Transverse colon (tissue), 4 donors: ENCODE measurements at regions not wholly inside any gene's neighbourhood (a gene's known extent, or its start where the extent isn't known, plus 50 kb on each side); places are given as distances from the start of the nearest gene placed in this dataset.

Experiments used
- CTCF ChIP-seq, 5 experiments: fragments of 200-600 bp in 3 of 5; fragments of 450-650 bp in 2 of 5; sonication (generic) in 3 of 5; IDR thresholded peaks; 1 replicate in 2 of 5; 2 replicates in 3 of 5; pipeline ENCODE4 v1.5.1; 2016 to 2017; ENCODE audit warnings: antibody characterized with exemption in 5 of 5, inconsistent platforms in 3 of 5, mild to moderate bottlenecking in 2 of 5, moderate library complexity in 1 of 5
- POLR2AphosphoS5 ChIP-seq, 3 donors: sonication (generic); formaldehyde crosslinking; IDR thresholded peaks; one replicate each; pipeline ENCODE4 v1.6.1; 2016; ENCODE audit warnings: antibody characterized with exemption in 3 of 3

- TF ChIP-seq CTCF (IDR thresholded peaks at IDR 0.05) = no peak
- TF ChIP-seq POLR2AphosphoS5 (IDR thresholded peaks at IDR 0.05) = no peak
Observed at GRCh38 chr2:16726147-16726546, 60.5 kb upstream of the CYRIA start.
